ENCODE measurements at regions not wholly inside any gene's neighbourhood (a gene's known extent, or its start where the extent isn't known, plus 50 kb on each side); places are given as distances from the start of the nearest gene placed in this dataset.
A peak's percentile ranks its signal among the peaks of the same experiment; 100 is the strongest.

DNA sequence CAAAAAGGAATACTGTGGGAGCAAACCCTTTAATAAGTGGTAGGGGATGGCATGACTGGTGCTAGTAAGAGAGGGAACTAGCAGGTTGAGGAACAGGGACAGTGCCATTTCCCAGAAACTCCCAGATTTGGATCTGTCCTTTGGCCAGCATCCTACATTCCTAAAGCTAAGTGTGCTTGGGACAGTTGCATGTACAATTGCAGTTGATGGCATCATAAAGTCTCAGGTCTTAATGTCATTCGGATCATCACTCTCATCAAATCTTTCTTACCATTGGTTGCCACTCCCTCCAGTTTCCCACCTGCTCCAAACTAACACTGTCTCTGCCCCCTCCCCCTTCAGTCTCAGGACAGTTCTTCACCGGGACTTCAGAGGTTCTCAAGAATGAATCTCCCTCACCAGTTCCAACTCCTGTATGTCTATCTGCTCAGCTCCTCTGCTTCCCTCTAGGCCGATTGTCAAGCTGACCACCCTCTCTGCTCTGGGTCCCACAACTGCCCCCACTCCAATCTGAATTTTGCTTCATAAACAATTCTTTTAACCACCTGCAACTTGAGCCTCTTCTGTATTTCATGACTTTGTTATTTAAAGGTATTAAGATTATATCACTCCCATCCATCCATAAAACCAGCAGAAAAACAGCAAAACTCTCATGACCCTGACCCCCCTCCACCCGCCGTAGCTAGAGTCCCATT, 260.8 kb downstream of the CGGBP1 start:
- H3K36me3 ChIP-seq (ENCODE audit: insufficient read depth, low read length) = no peaks in the 10 kb centered on the region
- H2AFZ ChIP-seq (ENCODE audit: low read length) = no peak overlapping the region
- H3K9me3 ChIP-seq (ENCODE audit: low read depth, low read length) = no peaks in the 10 kb centered on the region
- DNase-seq (ENCODE audit: insufficient read length, low spot score, missing footprints) = no peak
- no peaks in the 10 kb centered on the region for H3K4me1 ChIP-seq (ENCODE audit: insufficient read depth, low read length)
- no peaks in the 10 kb centered on the region for H4K20me1 ChIP-seq (ENCODE audit: insufficient read depth, low read length)
- no peak overlapping the region for H3K4me3 ChIP-seq (ENCODE audit: insufficient read depth, low read length)
- H3K79me2 ChIP-seq (ENCODE audit: insufficient read depth, low read length) = no peaks in the 10 kb centered on the region
- peaks cover 7% of the 10 kb centered on the region for H3K27me3 ChIP-seq (ENCODE audit: insufficient read depth, low read length)
- no peak overlapping the region for H3K4me2 ChIP-seq (ENCODE audit: insufficient read depth, low read length)
- H3K27ac ChIP-seq (ENCODE audit: low read depth, low read length) = no peak overlapping the region
- TF ChIP-seq, protein P1, sequence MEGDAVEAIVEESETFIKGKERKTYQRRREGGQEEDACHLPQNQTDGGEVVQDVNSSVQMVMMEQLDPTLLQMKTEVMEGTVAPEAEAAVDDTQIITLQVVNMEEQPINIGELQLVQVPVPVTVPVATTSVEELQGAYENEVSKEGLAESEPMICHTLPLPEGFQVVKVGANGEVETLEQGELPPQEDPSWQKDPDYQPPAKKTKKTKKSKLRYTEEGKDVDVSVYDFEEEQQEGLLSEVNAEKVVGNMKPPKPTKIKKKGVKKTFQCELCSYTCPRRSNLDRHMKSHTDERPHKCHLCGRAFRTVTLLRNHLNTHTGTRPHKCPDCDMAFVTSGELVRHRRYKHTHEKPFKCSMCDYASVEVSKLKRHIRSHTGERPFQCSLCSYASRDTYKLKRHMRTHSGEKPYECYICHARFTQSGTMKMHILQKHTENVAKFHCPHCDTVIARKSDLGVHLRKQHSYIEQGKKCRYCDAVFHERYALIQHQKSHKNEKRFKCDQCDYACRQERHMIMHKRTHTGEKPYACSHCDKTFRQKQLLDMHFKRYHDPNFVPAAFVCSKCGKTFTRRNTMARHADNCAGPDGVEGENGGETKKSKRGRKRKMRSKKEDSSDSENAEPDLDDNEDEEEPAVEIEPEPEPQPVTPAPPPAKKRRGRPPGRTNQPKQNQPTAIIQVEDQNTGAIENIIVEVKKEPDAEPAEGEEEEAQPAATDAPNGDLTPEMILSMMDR (IDR thresholded peaks at IDR 0.05; ENCODE audit: extremely low read depth, low read depth, low read length) = no peak

DNA sequence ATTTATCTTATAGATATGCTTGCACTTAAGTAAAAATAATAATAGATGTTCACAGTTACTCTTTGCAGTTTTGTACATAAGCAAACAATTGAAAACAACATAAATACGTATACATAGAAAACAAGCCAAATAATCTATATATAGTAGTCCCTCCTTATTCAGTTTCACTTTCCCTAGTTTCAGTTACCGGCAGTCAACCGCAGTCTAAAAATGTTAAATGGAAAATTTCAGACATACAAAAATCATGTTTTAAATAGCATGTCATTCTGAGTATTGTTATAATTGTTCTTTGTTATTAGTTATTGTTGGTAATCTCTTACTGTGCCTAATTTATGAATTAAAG, 262.0 kb downstream of the CGGBP1 start:
- no peaks in the 10 kb centered on the region for H4K20me1 ChIP-seq (ENCODE audit: insufficient read depth, low read length)
- no peak overlapping the region for H3K4me3 ChIP-seq (ENCODE audit: insufficient read depth, low read length)
- no peaks in the 10 kb centered on the region for H3K9me3 ChIP-seq (ENCODE audit: low read depth, low read length)
- H2AFZ ChIP-seq (ENCODE audit: low read length) = no peak overlapping the region
- peaks cover 18% of the 10 kb centered on the region for H3K27me3 ChIP-seq (ENCODE audit: insufficient read depth, low read length)
- H3K27ac ChIP-seq (ENCODE audit: low read depth, low read length) = no peak overlapping the region
- no peaks in the 10 kb centered on the region for H3K36me3 ChIP-seq (ENCODE audit: insufficient read depth, low read length)
- H3K79me2 ChIP-seq (ENCODE audit: insufficient read depth, low read length) = no peaks in the 10 kb centered on the region
- TF ChIP-seq, protein P1 (IDR thresholded peaks at IDR 0.05; ENCODE audit: extremely low read depth, low read depth, low read length) = no peak
- H3K4me1 ChIP-seq (ENCODE audit: insufficient read depth, low read length) = no peaks in the 10 kb centered on the region
- no peak overlapping the region for H3K4me2 ChIP-seq (ENCODE audit: insufficient read depth, low read length)
- no peak for DNase-seq (ENCODE audit: insufficient read length, low spot score, missing footprints)

DNA sequence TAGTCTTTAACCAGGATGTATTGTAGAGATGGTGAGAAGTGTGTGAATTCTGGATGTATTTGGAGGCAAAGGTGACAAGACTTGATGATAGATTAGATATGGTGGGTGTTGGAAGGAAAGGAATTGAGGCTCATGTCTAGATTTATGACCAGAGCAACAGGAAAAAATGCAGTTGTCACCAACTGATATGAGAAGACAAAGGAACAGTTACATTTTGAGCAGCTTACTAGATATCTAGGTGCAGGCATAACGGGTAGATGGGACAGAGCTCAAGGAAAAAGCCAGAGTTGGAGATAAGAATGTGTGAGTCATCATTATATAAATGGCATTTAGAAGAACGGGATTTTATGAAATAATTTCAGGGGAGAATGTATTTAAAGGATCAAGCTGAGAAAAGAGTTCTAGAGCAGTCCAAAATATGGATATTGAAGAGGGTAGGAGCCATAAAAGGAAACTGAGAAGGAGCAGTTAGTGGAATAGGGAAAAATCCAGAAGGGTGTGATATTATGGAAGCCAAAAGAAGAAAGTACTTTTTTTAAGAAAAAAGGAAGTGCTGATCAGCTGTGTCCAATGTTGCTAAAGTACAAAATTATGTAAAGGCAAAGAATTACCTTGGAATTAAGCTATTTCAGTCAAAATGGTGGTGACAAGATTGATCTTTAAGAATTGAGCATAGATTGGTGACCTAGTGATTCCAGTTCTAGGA, 262.5 kb downstream of the CGGBP1 start:
- peaks cover 19% of the 10 kb centered on the region for H3K27me3 ChIP-seq (ENCODE audit: insufficient read depth, low read length)
- H3K4me3 ChIP-seq (ENCODE audit: insufficient read depth, low read length) = no peak overlapping the region
- no peaks in the 10 kb centered on the region for H3K36me3 ChIP-seq (ENCODE audit: insufficient read depth, low read length)
- DNase-seq (ENCODE audit: insufficient read length, low spot score, missing footprints) = peak; percentile 47
- H2AFZ ChIP-seq (ENCODE audit: low read length) = no peak overlapping the region
- H3K4me2 ChIP-seq (ENCODE audit: insufficient read depth, low read length) = no peak overlapping the region
- H4K20me1 ChIP-seq (ENCODE audit: insufficient read depth, low read length) = no peaks in the 10 kb centered on the region
- no peaks in the 10 kb centered on the region for H3K4me1 ChIP-seq (ENCODE audit: insufficient read depth, low read length)
- no peak overlapping the region for H3K27ac ChIP-seq (ENCODE audit: low read depth, low read length)
- TF ChIP-seq, protein P1 (IDR thresholded peaks at IDR 0.05; ENCODE audit: extremely low read depth, low read depth, low read length) = no peak
- H3K79me2 ChIP-seq (ENCODE audit: insufficient read depth, low read length) = no peaks in the 10 kb centered on the region
- H3K9me3 ChIP-seq (ENCODE audit: low read depth, low read length) = no peaks in the 10 kb centered on the region

DNA sequence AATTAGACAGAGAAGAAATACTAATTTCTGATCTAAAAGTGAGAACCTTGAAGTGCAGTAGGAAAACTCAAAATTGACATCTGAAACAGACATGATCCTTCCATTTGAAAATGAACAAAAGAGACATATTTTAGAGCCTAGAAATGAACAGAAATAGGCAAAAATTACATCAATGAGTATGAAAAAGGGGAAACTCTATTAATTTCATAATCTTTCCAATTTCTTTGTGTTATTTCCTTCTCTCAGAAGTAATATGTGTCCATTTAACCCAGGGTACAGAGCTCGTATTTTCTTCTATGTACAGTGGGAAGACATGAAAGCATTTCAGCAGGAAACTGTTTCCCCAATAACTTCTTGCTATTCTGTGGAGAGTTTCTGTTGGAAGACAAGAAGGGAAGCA, 263.1 kb downstream of the CGGBP1 start:
- H3K4me2 ChIP-seq (ENCODE audit: insufficient read depth, low read length) = no peak overlapping the region
- no peak for DNase-seq (ENCODE audit: insufficient read length, low spot score, missing footprints)
- no peaks in the 10 kb centered on the region for H3K9me3 ChIP-seq (ENCODE audit: low read depth, low read length)
- H3K4me3 ChIP-seq (ENCODE audit: insufficient read depth, low read length) = no peak overlapping the region
- no peaks in the 10 kb centered on the region for H3K36me3 ChIP-seq (ENCODE audit: insufficient read depth, low read length)
- no peaks in the 10 kb centered on the region for H4K20me1 ChIP-seq (ENCODE audit: insufficient read depth, low read length)
- TF ChIP-seq, protein P1 (IDR thresholded peaks at IDR 0.05; ENCODE audit: extremely low read depth, low read depth, low read length) = no peak
- no peak overlapping the region for H3K27ac ChIP-seq (ENCODE audit: low read depth, low read length)
- H3K27me3 ChIP-seq (ENCODE audit: insufficient read depth, low read length) = peaks cover 19% of the 10 kb centered on the region
- no peak overlapping the region for H2AFZ ChIP-seq (ENCODE audit: low read length)
- H3K4me1 ChIP-seq (ENCODE audit: insufficient read depth, low read length) = no peaks in the 10 kb centered on the region
- H3K79me2 ChIP-seq (ENCODE audit: insufficient read depth, low read length) = no peaks in the 10 kb centered on the region

Data from osteoblast (primary cell).